K562 (cell line): ENCODE measurements at regions not wholly inside any gene's neighbourhood (a gene's known extent, or its start where the extent isn't known, plus 50 kb on each side); places are given as distances from the start of the nearest gene placed in this dataset.

Experiments used
- ATAC-seq: fragments of 200-7000 bp; cut with Tn5 transposase; 3 replicates; pipeline ENCODE4 v1.9.1; 2020; ENCODE audit warnings: moderate library complexity
- BruUV-seq: library from RNA; stranded (reverse); fragments of 400-500 nt; replicated peaks from 2 replicates; lab custom pipeline; 2021; lab: Mats Ljungman, UMichigan
- CTCF ChIA-PET: fragments of 300-600 bp; formaldehyde crosslinking; extraction: SDS; loops from one replicate; lab custom pipeline; 2021; ENCODE audit warnings: low intra/inter-chr PET ratio; lab: Yijun Ruan, JAX
- POLR2A ChIA-PET: fragments of 300-600, 350-650 bp; sonication (Branson Sonifier 250); formaldehyde crosslinking; extraction: SDS; loops from one replicate; lab custom pipeline; 2021; ENCODE audit warnings: antibody characterized with exemption, inconsistent platforms; lab: Yijun Ruan, JAX
- DNase-seq, 4 experiments: peaks; one replicate each; pipeline versions ENCODE4 v3.0.0 to v3.0.0-alpha.2; 2011 to 2018; ENCODE audit warnings: low spot score in 3 of 4, mixed read lengths in 3 of 4; ENCODE audit errors: extremely low read depth in 1 of 4
- FAIRE-seq: peaks from 2 replicates; lab custom pipeline; 2011; peaks lifted over from hg19 to GRCh38; lab: Jason Lieb, UNC
- H2AFZ ChIP-seq: 2 replicates; pipeline ENCODE4 v1.6.0; 2011; ENCODE audit warnings: low read depth, low read length, control low read depth, inconsistent platforms
- H3K27ac ChIP-seq: fragments of 200-600 bp; 3 replicates; pipeline ENCODE4 v1.8.0; 2011; ENCODE audit warnings: low read depth, mild to moderate bottlenecking, control low read depth, inconsistent platforms, low read length, moderate library complexity, mixed read lengths; ENCODE audit errors: extremely low read depth
- H3K27me3 ChIP-seq, 2 experiments: fragments of 300-600 bp in 1 of 2; 2 replicates in 1 of 2; 3 replicates in 1 of 2; pipeline versions ENCODE4 v1.6.0 to v1.8.0; 2011; ENCODE audit warnings: inconsistent platforms in 2 of 2, low read length in 2 of 2, mild to moderate bottlenecking in 1 of 2, mixed read lengths in 1 of 2, moderate library complexity in 1 of 2; ENCODE audit not compliant: control insufficient read depth in 2 of 2, insufficient read depth in 2 of 2
- H3K36me3 ChIP-seq: fragments of 300-600 bp; 3 replicates; pipeline ENCODE4 v1.8.0; 2011; ENCODE audit warnings: mild to moderate bottlenecking, low read length, inconsistent platforms; ENCODE audit not compliant: control insufficient read depth, insufficient read depth
- H3K4me1 ChIP-seq, 2 experiments: fragments of 200-600 bp in 1 of 2; replicated peaks in 1 of 2; 2 replicates in 1 of 2; 3 replicates in 1 of 2; pipeline versions ENCODE4 v1.5.1 to v1.8.0; 2011; ENCODE audit warnings: inconsistent platforms in 2 of 2, low read length in 2 of 2, mild to moderate bottlenecking in 1 of 2, mixed read lengths in 1 of 2, moderate library complexity in 1 of 2; ENCODE audit not compliant: control insufficient read depth in 2 of 2, insufficient read depth in 2 of 2
- H3K4me2 ChIP-seq: 2 replicates; pipeline ENCODE4 v1.6.1; 2011; ENCODE audit warnings: low read length, control low read depth, inconsistent platforms, mixed read lengths; ENCODE audit not compliant: insufficient read depth
- H3K4me3 ChIP-seq: fragments of 200-600 bp; sonication (generic), shearing (Covaris generic); 2 replicates; pipeline ENCODE4 v1.5.1; 2016; ENCODE audit warnings: control low read depth, inconsistent platforms
- H3K79me2 ChIP-seq: fragments of 200-600 bp; 3 replicates; pipeline ENCODE4 v1.8.0; 2011; ENCODE audit warnings: low read length, inconsistent platforms; ENCODE audit not compliant: control insufficient read depth, insufficient read depth
- H3K9ac ChIP-seq, 2 experiments: 2 replicates each; pipeline versions ENCODE4 v1.6.0 to v1.6.1; 2011; ENCODE audit warnings: low read depth in 2 of 2, low read length in 2 of 2, control low read depth in 1 of 2, inconsistent platforms in 1 of 2, mild to moderate bottlenecking in 1 of 2, mixed read lengths in 1 of 2; ENCODE audit not compliant: insufficient read depth in 1 of 2
- H3K9me1 ChIP-seq: one replicate; pipeline ENCODE4 v1.6.0; 2011; ENCODE audit warnings: inconsistent platforms, mild to moderate bottlenecking, low read length, moderate library complexity; ENCODE audit not compliant: control insufficient read depth, insufficient read depth
- H3K9me3 ChIP-seq: replicated peaks from 2 replicates; pipeline ENCODE4 v1.5.1; 2011; ENCODE audit warnings: low read depth, low read length, inconsistent platforms; ENCODE audit not compliant: control insufficient read depth, insufficient read depth
- H4K20me1 ChIP-seq: replicated peaks from 2 replicates; pipeline ENCODE4 v1.6.1; 2011; ENCODE audit warnings: low read length, inconsistent platforms, mixed read lengths; ENCODE audit not compliant: control insufficient read depth, insufficient read depth
- CEBPB ChIP-seq: fragments of 450-650 bp; IDR thresholded peaks from 2 replicates; pipeline ENCODE4 v1.6.1; 2016; ENCODE audit warnings: missing genetic modification characterization, missing compliant biosample characterization
- FOXJ3 ChIP-seq: sonication (generic); formaldehyde crosslinking; IDR thresholded peaks from 2 replicates; pipeline ENCODE4 v1.4.0; 2020; ENCODE audit warnings: mild to moderate bottlenecking, missing genetic modification reagents
- ILF3 ChIP-seq: fragments of 450-650 bp; IDR thresholded peaks from 2 replicates; pipeline ENCODE4 v1.6.1; 2018; ENCODE audit warnings: antibody characterized with exemption, mild to moderate bottlenecking, moderate library complexity, borderline replicate concordance
- IRF2 ChIP-seq: sonication (generic); formaldehyde crosslinking; IDR thresholded peaks from 2 replicates; pipeline ENCODE4 v1.8.1; 2022; ENCODE audit warnings: mild to moderate bottlenecking, missing genetic modification reagents
- PPARD ChIP-seq: fragments of 250-450 bp; sonication (Bioruptor Pico); IDR thresholded peaks from 2 replicates; pipeline ENCODE4 v1.8.0; 2022; ENCODE audit warnings: inconsistent platforms, mild to moderate bottlenecking, moderate library complexity
- SMARCB1 ChIP-seq: IDR thresholded peaks from 2 replicates; pipeline ENCODE4 v1.6.1; 2011; ENCODE audit warnings: improper control_type of control experiment, low read depth; ENCODE audit not compliant: insufficient read length
- SREBF2 ChIP-seq: sonication (generic); formaldehyde crosslinking; IDR thresholded peaks from 2 replicates; pipeline ENCODE4 v1.4.0; 2020; ENCODE audit warnings: mild to moderate bottlenecking, missing genetic modification reagents
- TAL1 ChIP-seq: fragments of 450-650 bp; IDR thresholded peaks from 2 replicates; pipeline ENCODE4 v1.6.1; 2016; ENCODE audit warnings: mild to moderate bottlenecking
- ZC3H4 ChIP-seq: sonication (generic); formaldehyde crosslinking; IDR thresholded peaks from 2 replicates; pipeline ENCODE4 v1.9.0; 2021; ENCODE audit warnings: missing genetic modification reagents, borderline replicate concordance
- ZNF780A ChIP-seq: fragments of 250-450 bp; sonication (Bioruptor Pico); IDR thresholded peaks from 2 replicates; pipeline ENCODE4 v1.5.0; 2021; ENCODE audit warnings: mild to moderate bottlenecking
- WGBS: fragments of 100-300 bp; shearing (Covaris generic); methylation state at CpG from one replicate; pipeline ENCODE4 v1.1.6; 2016; ENCODE audit warnings: low coverage, mixed read lengths; ENCODE audit not compliant: insufficient coverage; ENCODE audit errors: missing lambda C conversion rate; 5-methylcytosine and 5-hydroxymethylcytosine counted together
- in situ Hi-C: fragments of 300-500 bp; cut with MboI; formaldehyde crosslinking; loops from 4 replicates; pipeline ENCODE4 v1.15.0; 2018; ENCODE audit warnings: inconsistent platforms, mixed read lengths
- intact Hi-C: fragments of 100-400 bp; cut with micrococcal nuclease; formaldehyde crosslinking; loops from 2 replicates; pipeline ENCODE4 v1.14.2; 2022
- TF ChIP-seq, protein P1 (sequence below): fragments of 250-450 bp; sonication (Bioruptor Pico); IDR thresholded peaks from 2 replicates; pipeline ENCODE4 v1.8.0; 2022; ENCODE audit warnings: inconsistent platforms
- TF ChIP-seq, protein P2 (sequence below): fragments of 450-650 bp; IDR thresholded peaks from 2 replicates; pipeline ENCODE4 v1.6.1; 2016
- TF ChIP-seq, protein P3 (sequence below): fragments of 450-650 bp; IDR thresholded peaks from 2 replicates; pipeline ENCODE4 v1.6.1; 2016; ENCODE audit warnings: low read depth, mild to moderate bottlenecking, moderate library complexity

- ATAC-seq, result no peak
- CTCF ChIA-PET, result no interaction called here
Observed at GRCh38 chr3:144957398-144958101, 985.9 kb downstream of the DIPK2A start.

GRCh38 chr3:144963810-144964209 lies 992.2 kb downstream of the DIPK2A start:
- no peaks in the 10 kb centered on the region for H3K9me3 ChIP-seq
- BruUV-seq, result no TSS peak
- CTCF ChIA-PET, result no interaction called here
- in situ Hi-C loops (no loop called here), intact Hi-C loops (no loop called here)
- H3K4me2 ChIP-seq, result no peak overlapping the region
- POLR2A ChIA-PET, result no interaction called here
- FAIRE-seq, result no peak
- H3K79me2 ChIP-seq, result no peaks in the 10 kb centered on the region
- H3K36me3 ChIP-seq, result no peaks in the 10 kb centered on the region
- H3K4me3 ChIP-seq, result no peak overlapping the region
- no peak overlapping the region for H3K27ac ChIP-seq
- no peaks in the 10 kb centered on the region for H4K20me1 ChIP-seq
- no peaks in the 10 kb centered on the region for H3K4me1 ChIP-seq
- DNase-seq, result no peak
- no peaks in the 10 kb centered on the region for H3K27me3 ChIP-seq
- H3K9me1 ChIP-seq, result no peaks in the 10 kb centered on the region
- no peak overlapping the region for H3K9ac ChIP-seq
- no peak overlapping the region for H2AFZ ChIP-seq
- ATAC-seq, result no peak
- TF ChIP-seq PPARD, result no peak
- no peak for TF ChIP-seq IRF2 (CRISPR knock-in tag)
- TF ChIP-seq ZNF780A (CRISPR knock-in tag), result no peak
- TF ChIP-seq, protein P1, sequence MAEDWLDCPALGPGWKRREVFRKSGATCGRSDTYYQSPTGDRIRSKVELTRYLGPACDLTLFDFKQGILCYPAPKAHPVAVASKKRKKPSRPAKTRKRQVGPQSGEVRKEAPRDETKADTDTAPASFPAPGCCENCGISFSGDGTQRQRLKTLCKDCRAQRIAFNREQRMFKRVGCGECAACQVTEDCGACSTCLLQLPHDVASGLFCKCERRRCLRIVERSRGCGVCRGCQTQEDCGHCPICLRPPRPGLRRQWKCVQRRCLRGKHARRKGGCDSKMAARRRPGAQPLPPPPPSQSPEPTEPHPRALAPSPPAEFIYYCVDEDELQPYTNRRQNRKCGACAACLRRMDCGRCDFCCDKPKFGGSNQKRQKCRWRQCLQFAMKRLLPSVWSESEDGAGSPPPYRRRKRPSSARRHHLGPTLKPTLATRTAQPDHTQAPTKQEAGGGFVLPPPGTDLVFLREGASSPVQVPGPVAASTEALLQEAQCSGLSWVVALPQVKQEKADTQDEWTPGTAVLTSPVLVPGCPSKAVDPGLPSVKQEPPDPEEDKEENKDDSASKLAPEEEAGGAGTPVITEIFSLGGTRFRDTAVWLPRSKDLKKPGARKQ (CRISPR knock-in tag), result no peak
- TF ChIP-seq FOXJ3 (CRISPR knock-in tag), result no peak
- no peak for TF ChIP-seq SREBF2 (CRISPR knock-in tag)
- no peak for TF ChIP-seq ZC3H4 (CRISPR knock-in tag)
- no peak for TF ChIP-seq SMARCB1
- TF ChIP-seq, protein P2, sequence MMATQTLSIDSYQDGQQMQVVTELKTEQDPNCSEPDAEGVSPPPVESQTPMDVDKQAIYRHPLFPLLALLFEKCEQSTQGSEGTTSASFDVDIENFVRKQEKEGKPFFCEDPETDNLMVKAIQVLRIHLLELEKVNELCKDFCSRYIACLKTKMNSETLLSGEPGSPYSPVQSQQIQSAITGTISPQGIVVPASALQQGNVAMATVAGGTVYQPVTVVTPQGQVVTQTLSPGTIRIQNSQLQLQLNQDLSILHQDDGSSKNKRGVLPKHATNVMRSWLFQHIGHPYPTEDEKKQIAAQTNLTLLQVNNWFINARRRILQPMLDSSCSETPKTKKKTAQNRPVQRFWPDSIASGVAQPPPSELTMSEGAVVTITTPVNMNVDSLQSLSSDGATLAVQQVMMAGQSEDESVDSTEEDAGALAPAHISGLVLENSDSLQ, result no peak
- TF ChIP-seq, protein P3, sequence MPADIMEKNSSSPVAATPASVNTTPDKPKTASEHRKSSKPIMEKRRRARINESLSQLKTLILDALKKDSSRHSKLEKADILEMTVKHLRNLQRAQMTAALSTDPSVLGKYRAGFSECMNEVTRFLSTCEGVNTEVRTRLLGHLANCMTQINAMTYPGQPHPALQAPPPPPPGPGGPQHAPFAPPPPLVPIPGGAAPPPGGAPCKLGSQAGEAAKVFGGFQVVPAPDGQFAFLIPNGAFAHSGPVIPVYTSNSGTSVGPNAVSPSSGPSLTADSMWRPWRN, result no peak

More at GRCh38 chr3:144957398-144958101, 985.9 kb downstream of the DIPK2A start:
- Histone ChIP-seq H3K36me3 (no peaks in the 10 kb centered on the region), H3K4me2 (no peak overlapping the region), H3K9ac (no peak overlapping the region), H3K9me1 (no peaks in the 10 kb centered on the region), H3K27me3 (no peaks in the 10 kb centered on the region), H3K4me3 (no peak overlapping the region), H3K9me3 (no peaks in the 10 kb centered on the region), H3K27ac (no peak overlapping the region), H4K20me1 (no peaks in the 10 kb centered on the region), H3K79me2 (no peaks in the 10 kb centered on the region), H2AFZ (no peak overlapping the region), H3K4me1 (no peaks in the 10 kb centered on the region)
- FAIRE-seq (no peak), DNase-seq (no peak)
- POLR2A ChIA-PET, result no interaction called here
- intact Hi-C loops (no loop called here), in situ Hi-C loops (no loop called here)
- TF ChIP-seq TAL1 (no peak), ILF3 (no peak), CEBPB (tag) (no peak)
- 0% methylated on average over 4 of the region's 4 CpGs for WGBS
- no TSS peak for BruUV-seq
